ENCODE measurements at regions not wholly inside any gene's neighbourhood (a gene's known extent, or its start where the extent isn't known, plus 50 kb on each side); places are given as distances from the start of the nearest gene placed in this dataset.

DNA sequence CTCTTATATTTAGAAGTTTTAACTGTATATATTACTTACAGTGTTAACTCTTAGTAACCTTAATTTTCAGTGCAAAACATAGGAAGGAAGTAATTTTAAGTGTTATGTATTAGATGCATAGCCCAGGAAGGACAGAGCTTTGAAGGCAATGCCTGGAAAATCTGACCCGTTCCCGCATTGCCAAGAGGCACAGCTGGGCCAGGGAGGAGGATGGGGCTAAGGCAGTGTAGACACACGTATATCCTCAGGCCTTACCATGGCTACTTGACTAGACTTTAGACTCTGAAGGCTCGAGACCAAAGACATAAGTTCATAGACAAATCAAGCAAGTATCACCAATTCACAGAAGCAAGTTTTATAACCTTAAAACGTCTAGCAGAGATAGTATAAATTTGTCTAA, 1944.2 kb downstream of the OLFM4 start:
- no peak for DNase-seq (ENCODE audit: low read depth in 2 of 2)
- no peak overlapping the region for H3K4me3 ChIP-seq (replicated peaks in 1 of 2; ENCODE audit: low read depth in 2 of 2, low read length in 2 of 2)
- TF ChIP-seq, protein P1, sequence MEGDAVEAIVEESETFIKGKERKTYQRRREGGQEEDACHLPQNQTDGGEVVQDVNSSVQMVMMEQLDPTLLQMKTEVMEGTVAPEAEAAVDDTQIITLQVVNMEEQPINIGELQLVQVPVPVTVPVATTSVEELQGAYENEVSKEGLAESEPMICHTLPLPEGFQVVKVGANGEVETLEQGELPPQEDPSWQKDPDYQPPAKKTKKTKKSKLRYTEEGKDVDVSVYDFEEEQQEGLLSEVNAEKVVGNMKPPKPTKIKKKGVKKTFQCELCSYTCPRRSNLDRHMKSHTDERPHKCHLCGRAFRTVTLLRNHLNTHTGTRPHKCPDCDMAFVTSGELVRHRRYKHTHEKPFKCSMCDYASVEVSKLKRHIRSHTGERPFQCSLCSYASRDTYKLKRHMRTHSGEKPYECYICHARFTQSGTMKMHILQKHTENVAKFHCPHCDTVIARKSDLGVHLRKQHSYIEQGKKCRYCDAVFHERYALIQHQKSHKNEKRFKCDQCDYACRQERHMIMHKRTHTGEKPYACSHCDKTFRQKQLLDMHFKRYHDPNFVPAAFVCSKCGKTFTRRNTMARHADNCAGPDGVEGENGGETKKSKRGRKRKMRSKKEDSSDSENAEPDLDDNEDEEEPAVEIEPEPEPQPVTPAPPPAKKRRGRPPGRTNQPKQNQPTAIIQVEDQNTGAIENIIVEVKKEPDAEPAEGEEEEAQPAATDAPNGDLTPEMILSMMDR (IDR thresholded peaks at IDR 0.05; ENCODE audit: low read depth, low read length): no peak

DNA sequence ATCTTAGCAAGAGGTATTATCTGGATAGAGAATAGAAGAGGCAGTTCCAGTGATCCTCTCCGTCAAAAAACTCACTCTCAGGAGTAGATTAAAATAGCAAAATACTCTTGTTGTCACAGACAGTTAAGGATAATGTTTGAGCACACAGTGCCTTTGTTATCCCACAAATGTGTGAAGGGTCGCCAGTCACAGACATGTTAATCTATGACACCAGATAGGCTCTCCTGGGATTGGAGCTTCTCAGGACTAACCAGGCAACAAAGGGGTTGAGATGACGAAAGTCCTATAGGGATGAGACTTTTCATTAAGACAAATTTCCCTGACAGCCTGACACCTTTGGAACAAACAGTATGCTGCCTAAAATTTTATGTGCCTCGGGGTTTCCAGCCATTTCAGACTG, 1947.1 kb downstream of the OLFM4 start:
- TF ChIP-seq, protein P1 (IDR thresholded peaks at IDR 0.05; ENCODE audit: low read depth, low read length): no peak
- H3K4me3 ChIP-seq (replicated peaks in 1 of 2; ENCODE audit: low read depth in 2 of 2, low read length in 2 of 2): no peak overlapping the region
- DNase-seq (ENCODE audit: low read depth in 2 of 2): no peak

DNA sequence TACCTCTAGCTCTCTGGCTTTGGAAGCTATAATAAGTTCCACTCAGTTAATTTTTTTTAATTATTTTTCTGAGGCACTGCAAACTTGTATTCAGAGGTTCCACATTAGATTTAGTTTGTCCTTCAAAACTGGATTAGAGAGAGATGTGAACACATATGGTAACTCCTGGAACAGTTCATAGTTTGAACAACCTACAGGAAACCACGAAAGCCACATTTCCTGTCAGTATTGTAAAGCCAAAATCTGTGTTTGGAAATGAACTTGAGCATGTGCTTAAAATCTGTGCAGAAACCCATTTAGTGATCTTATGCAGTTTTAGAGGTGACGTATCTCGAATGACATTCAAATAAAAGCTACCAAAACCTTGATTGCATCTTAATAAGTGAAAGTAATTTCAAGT, 1952.0 kb downstream of the OLFM4 start:
- TF ChIP-seq, protein P1 (IDR thresholded peaks at IDR 0.05; ENCODE audit: low read depth, low read length): no peak
- no peak for DNase-seq (ENCODE audit: low read depth in 2 of 2)
- H3K4me3 ChIP-seq (replicated peaks in 1 of 2; ENCODE audit: low read depth in 2 of 2, low read length in 2 of 2): no peak overlapping the region

DNA sequence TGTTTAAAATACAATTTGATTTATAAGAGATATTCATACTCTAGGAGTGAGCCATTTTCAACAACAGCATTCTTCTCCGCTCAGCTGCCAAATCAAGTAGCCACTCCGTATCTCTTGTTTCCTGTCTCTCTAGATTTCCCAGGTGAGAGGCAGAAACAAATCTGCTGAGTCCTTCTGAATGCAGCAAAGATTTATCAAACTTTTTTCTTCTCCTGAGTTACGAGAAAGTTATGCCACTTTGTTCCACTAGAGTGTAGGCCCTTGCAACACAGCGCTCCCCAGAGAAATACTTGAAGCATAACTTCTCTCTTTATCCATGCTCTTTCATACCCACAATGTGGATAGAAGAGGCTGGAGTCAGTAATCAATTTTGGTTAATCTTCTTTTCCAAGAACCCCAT, 1960.8 kb downstream of the OLFM4 start:
- no peak for DNase-seq (ENCODE audit: low read depth in 2 of 2)
- H3K4me3 ChIP-seq (replicated peaks in 1 of 2; ENCODE audit: low read depth in 2 of 2, low read length in 2 of 2): no peak overlapping the region
- TF ChIP-seq, protein P1 (IDR thresholded peaks at IDR 0.05; ENCODE audit: low read depth, low read length): no peak

DNA sequence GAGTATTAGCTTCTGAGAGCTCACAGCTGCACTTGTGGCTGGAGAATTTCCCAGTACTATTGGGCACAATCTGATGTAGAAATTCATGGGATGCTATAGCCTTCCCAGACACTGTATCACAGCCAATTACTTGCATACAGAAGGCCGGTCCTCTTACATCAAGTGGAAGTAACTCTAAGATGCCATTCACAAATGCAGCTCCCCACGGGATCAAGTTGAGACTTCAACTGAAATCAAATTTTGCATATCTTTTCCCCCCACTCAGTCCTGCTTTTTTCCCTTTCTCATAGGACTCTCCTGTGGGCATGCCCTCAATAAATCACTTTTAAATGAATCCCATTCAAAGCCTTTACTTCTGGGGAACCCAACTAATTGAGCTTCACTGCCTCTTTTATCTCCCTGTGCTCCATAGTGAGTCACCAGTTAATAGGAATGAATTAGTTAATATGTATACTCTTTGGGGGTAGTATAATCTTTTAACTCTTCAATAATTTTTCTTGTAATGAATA, 1970.8 kb downstream of the OLFM4 start:
- no peak for DNase-seq (ENCODE audit: low read depth in 2 of 2)
- TF ChIP-seq, protein P1 (IDR thresholded peaks at IDR 0.05; ENCODE audit: low read depth, low read length): no peak
- no peak overlapping the region for H3K4me3 ChIP-seq (replicated peaks in 1 of 2; ENCODE audit: low read depth in 2 of 2, low read length in 2 of 2)

DNA sequence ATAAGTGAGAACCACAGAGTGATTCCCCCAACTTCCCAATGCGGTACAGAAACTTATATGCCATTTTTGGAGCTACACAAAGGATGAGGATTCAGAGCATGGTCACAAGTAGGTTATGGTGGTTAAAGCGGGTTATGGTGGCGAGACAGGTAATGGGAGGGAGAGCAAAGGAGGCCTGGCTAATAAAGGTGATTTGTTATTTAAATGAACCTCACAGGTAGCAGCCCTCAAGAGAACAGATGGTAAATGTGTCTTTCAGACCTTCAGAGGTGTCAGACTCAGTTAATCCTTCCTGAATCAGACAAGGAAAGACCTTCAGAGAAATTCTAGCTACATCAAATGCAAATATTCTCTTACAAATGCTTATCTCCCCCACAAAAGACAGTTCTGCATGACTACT, 1971.4 kb downstream of the OLFM4 start:
- TF ChIP-seq, protein P1 (IDR thresholded peaks at IDR 0.05; ENCODE audit: low read depth, low read length): no peak
- DNase-seq (ENCODE audit: low read depth in 2 of 2): no peak
- H3K4me3 ChIP-seq (replicated peaks in 1 of 2; ENCODE audit: low read depth in 2 of 2, low read length in 2 of 2): no peak overlapping the region

DNA sequence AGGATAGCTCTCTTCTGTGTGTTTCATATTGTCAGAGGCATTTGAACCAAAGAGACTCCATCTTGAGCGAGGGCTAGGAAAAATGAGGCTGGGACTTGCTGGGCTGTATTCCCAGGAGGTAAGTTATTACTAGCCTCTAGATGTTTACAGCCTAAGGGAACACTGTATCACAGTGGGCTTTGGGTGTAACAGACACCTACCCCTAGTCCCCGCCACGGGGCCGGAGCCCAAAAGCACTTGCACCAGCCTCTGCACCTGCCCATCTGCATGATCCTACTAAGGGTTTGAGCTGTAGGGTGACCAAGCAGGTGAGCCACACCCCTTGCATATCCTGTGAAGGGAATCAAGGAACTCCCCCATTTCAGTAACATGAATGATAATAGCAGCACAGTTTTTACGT, 1972.2 kb downstream of the OLFM4 start:
- no peak for DNase-seq (ENCODE audit: low read depth in 2 of 2)
- TF ChIP-seq, protein P1 (IDR thresholded peaks at IDR 0.05; ENCODE audit: low read depth, low read length): no peak
- H3K4me3 ChIP-seq (replicated peaks in 1 of 2; ENCODE audit: low read depth in 2 of 2, low read length in 2 of 2): no peak overlapping the region

Data from cardiac fibroblast (primary cell).